Stimulated activated CD8-positive, alpha-beta memory T cell treated with anti-CD3 and anti-CD28 coated beads, Interleukin-15, amount 100 ng/mL, for 1 hour (primary cell): ENCODE measurements at regions not wholly inside any gene's neighbourhood (a gene's known extent, or its start where the extent isn't known, plus 50 kb on each side); places are given as distances from the start of the nearest gene placed in this dataset.
"Not testable (repeated sequence)": the region's sequence is repeated elsewhere in the genome, so short reads cannot be mapped to it uniquely, and the experiment has no call there.

Experiments used
- DNase-seq: peaks from one replicate; pipeline ENCODE4 v3.0.0-alpha.2; 2020; ENCODE audit warnings: low read depth

- DNase-seq: no peak
Observed at GRCh38 chr5:124512236-124512635, 234.2 kb downstream of the ZNF608 start.

DNA sequence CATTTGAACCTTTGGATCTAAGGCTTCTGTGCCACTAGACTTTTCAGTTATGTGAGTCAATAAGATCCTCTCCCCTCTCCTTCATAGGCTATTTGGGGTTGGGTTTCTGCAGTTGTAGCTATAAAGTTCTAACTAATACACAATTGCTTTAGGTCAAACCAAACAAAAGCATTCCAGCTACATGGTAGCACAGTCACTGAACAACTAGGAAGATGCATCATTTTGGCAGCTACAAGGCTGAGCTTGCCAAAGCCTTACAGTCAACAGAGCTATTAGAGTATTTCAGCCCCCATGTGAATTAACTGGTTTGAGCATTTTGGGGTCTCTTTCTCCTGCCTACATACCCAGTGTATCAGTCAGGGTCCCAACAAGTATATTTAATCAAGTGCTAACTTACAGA is 234.6 kb downstream of the ZNF608 start:
- no peak for DNase-seq

DNA sequence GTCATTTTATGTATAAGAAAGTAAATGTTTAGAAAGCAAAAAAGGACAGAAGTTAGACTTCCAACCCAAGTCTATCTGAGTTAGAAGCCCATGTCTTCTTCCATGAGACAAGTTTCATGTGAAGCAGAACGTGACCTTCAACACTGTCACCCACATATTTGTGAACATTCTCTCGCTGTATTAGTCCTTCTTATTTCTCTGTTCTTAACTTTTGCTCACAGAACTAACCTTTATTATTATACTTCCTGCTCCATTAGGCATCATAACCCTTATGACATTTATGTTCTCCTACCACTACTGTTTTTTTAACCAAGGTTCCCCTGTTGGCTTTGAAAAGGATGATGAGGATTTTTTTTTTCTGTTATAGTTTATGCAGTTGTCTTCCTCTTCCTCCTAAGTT is 238.8 kb downstream of the ZNF608 start:
- no peak for DNase-seq

DNA sequence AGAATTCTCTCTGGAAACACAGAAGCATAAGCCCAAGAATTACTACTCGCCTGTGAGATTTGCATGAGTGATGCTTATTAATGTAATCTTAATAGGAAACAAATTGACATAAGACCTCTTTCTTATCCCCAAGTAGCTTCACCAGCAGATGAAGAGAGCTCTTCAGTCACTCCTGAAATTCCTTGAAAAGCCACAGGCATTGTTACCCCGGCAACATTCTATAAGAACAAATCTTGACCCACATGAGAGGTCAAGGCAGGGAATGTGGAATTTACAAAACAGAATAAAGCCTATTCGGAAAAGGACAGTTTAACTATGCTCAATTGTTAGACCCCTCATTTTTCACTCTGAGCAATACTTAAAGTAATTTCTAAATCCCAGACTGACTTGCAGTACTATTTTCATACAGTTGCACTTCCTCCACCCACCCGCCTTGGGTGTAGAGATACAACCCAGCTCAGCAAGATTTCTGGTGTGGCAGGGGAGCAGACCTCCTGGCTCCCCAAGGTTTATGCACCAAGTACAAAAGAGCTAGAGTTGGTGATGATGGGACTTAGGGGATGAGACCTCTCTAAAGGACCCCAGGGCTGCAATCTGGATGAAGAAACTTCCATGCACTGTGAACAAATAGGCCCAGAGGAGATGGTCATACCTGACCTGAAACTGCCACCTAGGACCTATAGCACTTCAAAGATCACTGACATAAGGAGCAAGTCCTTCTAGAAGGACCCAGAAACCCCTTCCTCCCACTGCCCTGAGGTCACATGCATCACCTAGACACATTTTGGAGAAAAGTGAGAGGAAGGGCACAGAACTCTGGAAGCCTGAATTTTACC is 242.1 kb downstream of the ZNF608 start:
- no peak for DNase-seq

GRCh38 chr5:124502551-124502950 is 243.9 kb downstream of the ZNF608 start:
- DNase-seq: no peak

GRCh38 chr5:124499818-124500217 is 246.6 kb downstream of the ZNF608 start:
- DNase-seq: not testable (repeated sequence)

- DNase-seq: not testable (repeated sequence)
Observed at GRCh38 chr5:124496968-124497367, 249.5 kb downstream of the ZNF608 start.

DNA sequence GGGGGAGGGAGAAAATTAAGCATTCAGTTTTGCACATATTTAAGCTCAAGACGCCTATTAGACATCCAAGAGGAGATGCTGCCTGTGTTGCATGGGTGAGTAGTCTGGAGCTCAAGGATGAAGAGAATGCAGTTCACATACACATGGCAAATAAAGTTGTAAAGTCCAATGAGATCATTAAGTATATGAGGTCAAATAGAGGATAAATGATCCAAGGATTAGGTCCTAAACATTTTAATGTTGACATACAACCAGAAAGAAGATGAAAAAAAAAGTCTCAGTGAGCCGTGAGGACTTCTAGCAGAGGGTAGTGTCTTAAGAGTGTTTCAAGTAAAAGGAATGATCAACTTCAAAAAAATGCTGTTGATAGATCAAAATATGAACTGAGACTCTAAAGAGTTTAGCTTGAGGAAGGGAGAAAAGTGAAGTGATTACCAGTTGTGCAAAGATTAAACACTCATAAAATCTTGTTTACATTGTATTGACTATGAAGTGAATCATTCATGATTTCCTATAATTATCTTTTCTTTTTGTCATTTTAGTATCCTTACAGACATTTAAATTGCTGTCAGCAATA is 251.8 kb downstream of the ZNF608 start:
- no peak for DNase-seq

- DNase-seq: no peak
Observed at GRCh38 chr5:124492444-124493224, 253.8 kb downstream of the ZNF608 start.

- not testable (repeated sequence) for DNase-seq
Observed at GRCh38 chr5:124490315-124490714, 256.1 kb downstream of the ZNF608 start.

DNA sequence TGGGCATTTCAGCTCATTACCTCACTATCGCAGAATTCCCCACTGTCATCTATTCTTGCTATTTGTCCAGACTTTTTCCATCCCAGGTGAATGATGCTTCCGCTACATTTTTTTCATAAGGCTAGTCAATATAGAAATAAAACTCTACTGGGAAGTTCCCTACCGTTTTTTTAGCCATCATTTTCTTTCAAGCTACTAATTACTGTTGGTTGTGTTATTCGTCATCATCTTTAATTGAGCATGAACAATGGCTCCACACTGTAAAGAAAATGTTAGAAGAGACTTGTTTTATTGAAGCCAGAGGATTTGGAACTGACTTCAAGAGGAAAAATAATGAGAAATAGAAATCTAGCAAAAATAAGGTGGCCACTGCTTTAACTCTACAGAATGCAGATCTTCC is 265.0 kb downstream of the ZNF608 start:
- DNase-seq: no peak

- no peak for DNase-seq
Observed at GRCh38 chr5:124480964-124481363, 265.5 kb downstream of the ZNF608 start.

DNA sequence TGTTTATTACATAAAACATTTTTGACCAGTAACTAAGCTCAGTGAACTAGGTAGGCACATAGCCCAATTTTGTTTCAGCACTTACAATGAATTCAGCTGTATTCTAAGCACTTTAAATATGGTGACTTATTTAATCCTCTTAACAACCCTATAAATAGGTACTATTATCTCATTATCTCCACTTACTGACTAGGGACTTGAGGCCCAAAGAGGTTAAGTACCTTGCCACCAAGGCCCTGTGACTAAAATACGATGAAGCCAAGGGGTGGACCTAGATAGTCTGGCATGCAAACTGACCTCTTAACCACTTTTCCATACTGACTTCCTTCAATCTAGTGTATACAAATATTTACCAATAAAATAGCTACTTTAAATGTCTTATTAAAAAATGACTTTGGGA is 266.4 kb downstream of the ZNF608 start:
- DNase-seq: no peak

- no peak for DNase-seq
Observed at GRCh38 chr5:124478264-124478663, 268.2 kb downstream of the ZNF608 start.

DNA sequence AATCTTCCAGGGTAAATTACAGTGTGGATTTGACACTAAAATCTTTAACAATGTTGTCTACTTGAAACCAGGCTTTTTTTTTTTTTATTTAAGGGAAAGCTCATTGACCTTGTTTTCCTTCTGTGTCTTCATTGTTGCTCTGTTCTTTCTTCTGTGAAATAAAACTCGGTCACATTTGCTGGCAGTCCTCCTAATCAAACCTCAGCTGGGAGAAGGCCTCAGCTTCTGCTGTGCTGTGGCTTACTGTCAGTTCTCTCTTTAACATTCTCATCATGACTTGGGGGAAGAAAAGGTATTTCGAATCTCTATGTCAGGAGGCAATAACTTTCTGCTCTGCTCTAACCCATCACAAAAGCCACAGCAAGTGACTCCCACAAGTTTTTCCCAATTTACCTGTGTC is 268.9 kb downstream of the ZNF608 start:
- no peak for DNase-seq

DNA sequence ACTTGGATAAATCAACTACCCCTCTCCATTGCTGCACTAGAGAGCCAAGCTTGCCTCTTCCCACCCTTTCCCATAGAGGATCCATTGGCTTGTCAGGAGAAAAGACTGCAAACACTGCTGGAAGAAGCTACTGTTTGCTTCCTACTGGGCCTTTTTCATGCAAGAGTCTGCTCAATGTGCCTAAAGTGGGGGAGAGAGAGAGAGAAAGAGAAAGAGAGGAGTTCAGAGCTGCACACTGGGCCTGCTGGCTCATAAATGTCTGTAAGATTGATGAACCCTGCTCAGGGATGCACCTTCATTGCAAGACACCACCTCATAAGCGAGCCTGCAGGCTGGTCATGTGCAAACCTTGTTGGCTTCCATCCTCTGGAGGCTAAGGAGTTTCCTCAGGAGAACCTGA is 269.4 kb downstream of the ZNF608 start:
- DNase-seq: no peak

- DNase-seq: no peak
Observed at GRCh38 chr5:124474528-124475215, 271.8 kb downstream of the ZNF608 start.

DNA sequence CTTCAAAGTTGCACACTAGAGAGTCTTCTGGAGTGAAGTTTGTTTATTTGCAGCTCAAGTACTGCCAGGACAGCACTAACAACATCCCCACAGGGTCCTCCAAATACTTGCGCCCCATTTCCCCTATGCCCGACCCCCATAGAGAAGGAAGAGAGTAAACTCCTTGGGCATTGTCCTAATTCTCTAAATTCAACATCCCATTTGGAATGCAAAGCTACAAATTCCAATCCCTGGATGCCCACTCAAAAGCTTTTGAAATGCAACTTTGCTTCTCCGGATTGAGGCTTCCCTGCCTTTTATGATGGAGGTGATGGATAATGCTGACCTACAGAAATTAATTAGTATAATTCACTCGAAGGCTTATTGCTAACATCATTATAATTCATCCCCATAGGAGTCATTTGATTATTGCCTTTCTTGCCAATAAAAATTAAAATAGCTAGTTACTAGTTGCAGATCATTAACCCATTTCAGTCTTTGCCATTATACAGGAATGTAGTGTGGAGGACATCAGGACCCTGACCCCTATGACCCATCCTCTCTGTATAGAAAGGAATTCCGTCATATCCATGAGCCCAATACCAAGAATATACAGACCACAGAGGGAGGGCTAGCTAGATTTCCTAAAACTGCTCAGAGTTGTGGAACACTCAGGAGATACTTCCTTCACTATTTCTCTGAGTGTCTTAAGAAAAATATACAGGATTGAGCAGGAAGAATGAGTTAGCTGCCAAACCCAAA is 277.6 kb downstream of the ZNF608 start:
- DNase-seq: no peak

GRCh38 chr5:124467745-124468144 is 278.7 kb downstream of the ZNF608 start:
- no peak for DNase-seq

GRCh38 chr5:124466011-124466410 is 280.4 kb downstream of the ZNF608 start:
- no peak for DNase-seq

- no peak for DNase-seq
Observed at GRCh38 chr5:124463851-124464250, 282.6 kb downstream of the ZNF608 start.

DNA sequence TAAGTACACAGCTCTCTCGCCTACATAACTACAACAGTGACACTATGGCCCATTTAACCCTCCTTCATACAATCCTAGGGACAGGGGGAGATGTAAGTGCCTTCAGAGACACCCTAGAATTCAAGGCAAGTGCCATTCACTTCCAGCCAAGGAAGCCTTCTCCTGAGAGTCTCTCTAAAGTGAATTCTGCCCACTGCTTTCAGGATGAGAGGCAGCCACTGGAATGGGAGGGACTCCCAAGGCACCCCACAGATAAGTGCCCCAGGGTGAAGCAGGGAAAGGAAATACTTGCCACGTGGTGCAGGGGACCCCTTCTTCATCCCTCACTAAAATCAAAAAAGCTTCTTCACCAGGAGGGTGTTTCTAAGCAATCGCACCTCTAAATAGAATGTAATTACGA is 283.7 kb downstream of the ZNF608 start:
- DNase-seq: no peak
